SHP77 (cell line): ENCODE measurements at regions not wholly inside any gene's neighbourhood (a gene's known extent, or its start where the extent isn't known, plus 50 kb on each side); places are given as distances from the start of the nearest gene placed in this dataset.

ENCODE experiments used
- DNase-seq, 2 experiments: peaks; one replicate each; lab custom pipeline; 2025; lab: John Stamatoyannopoulos, UW

DNA sequence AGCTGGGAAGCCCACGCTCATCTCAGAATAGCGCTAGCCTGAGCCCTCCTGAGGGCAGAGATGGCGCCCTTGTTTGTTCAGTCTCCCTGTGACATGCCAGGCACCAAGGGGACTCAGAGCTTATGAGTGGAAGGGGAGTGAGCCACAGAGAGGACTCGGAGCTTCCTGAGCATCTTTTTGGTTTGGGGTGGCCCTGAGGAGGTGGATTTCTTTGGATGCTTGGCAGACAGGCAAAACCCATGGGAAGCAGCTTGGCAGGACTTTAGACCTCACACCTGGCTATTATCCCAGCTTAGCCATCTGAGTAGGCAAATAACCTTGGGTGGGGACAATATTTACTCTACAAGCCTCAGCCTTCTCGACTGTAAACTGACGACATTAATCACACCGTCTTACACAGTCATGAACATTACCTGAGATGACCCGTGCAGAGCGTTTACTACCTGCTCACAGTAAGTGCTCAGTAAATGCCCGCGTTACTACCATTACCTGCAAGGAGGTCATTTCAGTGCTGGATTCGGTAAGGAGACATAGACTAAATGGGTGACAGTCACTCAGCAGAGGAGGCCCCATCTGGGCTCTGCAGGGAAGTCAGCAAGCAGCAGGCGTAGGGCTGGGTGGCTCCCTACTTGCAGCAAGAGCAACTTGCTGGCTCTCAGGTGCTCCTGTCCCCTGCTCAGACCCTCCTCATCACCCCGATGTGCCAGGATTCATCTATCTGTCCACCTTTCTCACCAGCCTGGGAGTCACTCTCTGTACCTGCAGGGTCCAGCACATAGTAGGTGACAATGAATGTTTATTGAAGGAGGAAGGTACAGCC is 54.9 kb downstream of the KLHDC7A start:
- DNase-seq, result no peak

- no peak for DNase-seq
These were observed 55.6 kb downstream of the KLHDC7A start for GRCh38 chr1:18536356-18536755.

DNA sequence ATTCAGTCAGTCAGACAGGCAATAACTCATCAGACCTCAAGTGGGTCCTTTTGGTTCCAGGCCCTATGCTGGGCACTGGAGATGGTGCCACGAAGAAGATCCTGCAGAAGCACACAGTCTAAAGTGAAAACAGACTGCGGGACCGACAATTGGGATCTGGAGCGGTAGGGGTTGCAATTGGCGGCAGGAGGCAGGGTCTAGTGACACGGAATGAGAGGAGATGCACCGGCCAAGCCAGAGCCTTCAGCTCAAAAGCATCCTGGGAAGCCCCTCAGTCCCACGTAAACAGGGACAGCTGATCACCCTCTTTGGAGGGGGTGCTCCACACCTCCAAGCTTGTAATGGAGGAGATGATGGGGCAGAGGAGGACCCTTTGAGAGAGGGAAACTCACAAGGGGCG is 56.2 kb downstream of the KLHDC7A start:
- DNase-seq, result no peak

- no peak for DNase-seq
These were observed 56.9 kb downstream of the KLHDC7A start for GRCh38 chr1:18537386-18538306.

GRCh38 chr1:18539171-18539570 is 58.4 kb downstream of the KLHDC7A start:
- DNase-seq, result no peak

- no peak for DNase-seq
These were observed 59.5 kb downstream of the KLHDC7A start for GRCh38 chr1:18540136-18540765.

GRCh38 chr1:18541046-18541795 is 60.5 kb downstream of the KLHDC7A start:
- DNase-seq, result no peak

GRCh38 chr1:18542351-18542750 is 61.6 kb downstream of the KLHDC7A start:
- no peak for DNase-seq

DNA sequence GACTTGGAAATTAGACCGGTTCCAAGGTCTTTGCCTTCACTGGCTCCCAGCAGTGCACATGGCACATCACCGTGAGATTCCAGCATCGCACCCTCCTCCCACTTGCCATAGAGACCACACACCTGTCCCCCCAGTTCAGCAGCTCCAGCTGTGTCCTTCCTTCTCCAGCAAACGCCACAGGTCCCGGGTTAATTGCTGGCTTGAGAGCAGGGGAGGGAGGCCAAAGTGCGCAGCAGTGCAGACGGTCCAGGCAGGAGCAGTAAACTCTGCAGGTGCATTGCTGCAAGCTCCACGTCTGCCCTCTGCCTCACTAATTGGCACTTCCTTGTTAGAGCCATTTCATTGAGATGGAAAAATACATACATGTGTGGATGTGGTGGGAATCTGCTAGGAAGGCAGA is 65.3 kb downstream of the KLHDC7A start:
- DNase-seq, result no peak

DNA sequence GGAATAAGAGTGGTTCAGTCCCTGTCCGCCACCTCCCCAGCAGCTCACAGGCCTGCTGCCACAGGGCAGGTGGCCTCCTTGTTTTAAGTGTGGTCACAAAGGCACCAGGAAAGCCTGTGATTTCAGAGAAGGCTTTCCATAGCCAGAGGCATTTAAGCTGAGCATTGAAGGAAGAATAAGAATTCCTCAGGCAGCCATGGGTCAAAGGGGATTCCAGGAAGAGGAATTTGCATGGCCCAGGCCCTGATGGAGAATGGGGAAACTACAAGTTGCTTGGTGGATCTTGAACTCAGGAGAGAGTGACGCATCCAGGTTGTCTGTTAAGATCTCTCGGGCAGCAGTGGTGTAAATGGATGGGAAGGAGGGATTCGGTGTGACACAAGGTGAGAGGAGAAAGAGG is 66.7 kb downstream of the KLHDC7A start:
- DNase-seq, result no peak

DNA sequence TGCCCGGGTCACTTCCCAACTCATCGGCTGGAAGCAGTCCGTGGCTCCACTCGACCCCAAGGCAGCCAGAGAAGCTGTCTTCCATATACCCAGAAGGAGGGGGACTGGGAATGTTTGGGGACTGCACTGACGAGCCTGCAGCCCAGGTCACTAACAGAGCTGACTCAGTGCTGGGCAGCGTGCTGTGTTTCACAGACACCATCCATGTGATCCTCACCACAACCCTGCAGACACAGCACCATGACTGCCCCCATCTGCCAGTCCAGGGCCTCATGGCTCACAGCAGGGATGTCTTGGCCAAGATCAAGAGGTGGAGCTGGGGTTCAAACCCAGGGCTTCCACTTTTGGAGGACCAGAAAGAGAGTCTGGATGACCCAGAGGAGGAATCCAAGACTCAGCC is 67.9 kb downstream of the KLHDC7A start:
- DNase-seq, result no peak

DNA sequence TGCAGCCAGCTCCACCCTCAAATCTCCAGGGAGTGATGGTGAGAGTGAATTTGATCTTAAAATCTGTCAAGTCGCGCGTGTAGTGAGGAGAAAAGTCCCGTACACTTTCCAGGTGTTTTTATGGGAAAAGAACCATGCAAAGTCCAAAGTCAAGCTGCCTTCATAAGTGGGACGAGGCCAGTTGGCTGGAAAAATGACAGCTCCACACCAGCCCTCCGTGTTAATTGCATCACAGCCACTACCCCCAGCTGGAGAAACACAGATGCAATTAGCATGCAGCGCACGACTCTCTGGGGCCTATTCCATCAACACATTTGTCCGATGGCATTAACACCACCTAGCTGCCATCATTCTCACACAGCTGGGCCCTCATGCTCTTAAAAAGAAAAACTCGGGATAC is 68.4 kb downstream of the KLHDC7A start:
- no peak for DNase-seq

DNA sequence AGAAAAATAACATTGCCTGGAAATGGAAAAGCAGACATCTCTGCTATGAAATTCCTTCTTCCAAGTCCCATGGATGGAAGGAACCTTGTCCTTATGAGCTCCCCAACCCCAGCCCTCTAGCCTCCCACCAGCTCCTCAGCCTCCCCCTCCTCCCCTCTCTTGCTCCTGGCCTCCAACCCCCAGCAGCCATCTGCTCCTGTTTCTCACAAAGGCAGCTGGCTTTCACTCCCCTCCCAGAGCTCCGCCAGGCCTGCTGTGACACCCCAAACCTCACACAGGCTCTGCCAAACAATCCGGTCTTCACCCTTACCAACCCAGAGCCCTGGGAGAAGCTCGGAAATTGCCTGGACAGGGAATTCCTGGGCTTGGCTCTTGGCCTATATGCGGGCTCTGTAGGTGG is 69.2 kb downstream of the KLHDC7A start:
- no peak for DNase-seq

DNA sequence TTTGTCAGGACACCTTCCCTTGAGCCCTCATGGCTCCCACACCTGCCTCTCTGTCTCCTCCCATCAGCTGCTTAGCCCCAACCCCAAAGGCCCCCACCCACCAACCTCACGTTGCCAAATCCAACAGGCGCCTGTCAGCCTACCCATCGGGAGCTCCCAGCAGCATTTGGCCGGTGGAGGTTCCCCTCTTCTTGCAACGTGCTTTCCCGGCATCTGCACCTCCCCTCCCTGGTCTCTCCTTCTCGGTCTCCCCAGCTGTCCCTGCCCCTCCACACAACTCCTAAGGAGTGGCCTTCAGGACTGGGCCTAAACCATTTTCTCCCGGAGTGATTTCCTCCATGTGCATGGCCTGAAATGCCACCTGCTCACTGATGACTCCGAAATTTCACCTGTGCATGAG is 71.9 kb downstream of the KLHDC7A start:
- DNase-seq, result no peak

- no peak for DNase-seq
These were observed 72.7 kb downstream of the KLHDC7A start for GRCh38 chr1:18553388-18553787.

DNA sequence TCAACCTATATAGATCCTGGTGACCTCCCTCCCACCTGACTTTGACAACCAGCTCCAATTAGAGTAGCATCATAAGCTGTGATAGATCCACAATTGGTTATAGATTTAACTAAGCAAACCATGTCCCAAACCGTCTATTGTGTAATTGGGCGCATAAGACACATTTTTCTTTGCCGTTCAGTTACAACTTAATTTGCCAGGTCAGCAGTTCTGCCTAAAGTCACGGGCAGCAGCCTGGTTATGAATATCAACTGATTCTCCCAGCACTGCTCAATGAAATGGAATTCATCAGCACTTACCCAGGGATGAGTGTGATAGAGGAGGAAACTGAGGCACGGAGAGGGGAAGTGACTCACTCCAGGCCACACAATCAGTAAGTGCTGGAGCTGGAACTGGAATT is 73.4 kb downstream of the KLHDC7A start:
- DNase-seq, result no peak

GRCh38 chr1:18554597-18554996 is 73.9 kb downstream of the KLHDC7A start:
- no peak for DNase-seq

GRCh38 chr1:18555036-18555435 is 74.3 kb downstream of the KLHDC7A start:
- DNase-seq, result no peak

- no peak for DNase-seq
These were observed 74.3 kb upstream of the PAX7 start for GRCh38 chr1:18556364-18556763.

- DNase-seq, result no peak
These were observed 72.8 kb upstream of the PAX7 start for GRCh38 chr1:18557621-18558465.

DNA sequence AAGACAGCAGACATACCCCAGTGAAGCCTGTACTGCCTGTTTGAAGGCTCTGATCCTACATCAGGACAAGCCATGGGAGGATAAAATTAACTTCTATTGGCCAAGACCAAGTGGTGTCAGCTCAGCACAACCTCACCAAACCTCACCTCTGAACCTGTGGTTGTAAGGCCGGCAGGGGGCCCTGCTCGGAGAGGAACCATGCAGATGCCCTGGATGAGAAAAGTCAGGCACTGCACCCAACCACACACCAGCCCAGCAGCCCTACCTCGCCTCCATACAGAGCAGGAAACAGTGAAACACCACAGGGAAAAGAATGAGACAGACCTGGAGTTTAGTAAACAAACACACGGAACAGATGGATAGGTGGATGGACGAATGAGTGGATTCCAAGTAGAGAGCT is 70.0 kb upstream of the PAX7 start:
- DNase-seq, result no peak
